Neural cell (in vitro differentiated cells): ENCODE measurements at regions not wholly inside any gene's neighbourhood (a gene's known extent, or its start where the extent isn't known, plus 50 kb on each side); places are given as distances from the start of the nearest gene placed in this dataset.

Experiments
- H2AFZ ChIP-seq: fragments of 200-600, 300-800 bp; sonication (generic), shearing (Covaris generic); 2 replicates; pipeline ENCODE4 v1.6.0; 2014; ENCODE audit warnings: low read depth, mild to moderate bottlenecking, antibody characterized with exemption, low read length, moderate library complexity
- H3F3A ChIP-seq: fragments of 200-600 bp; shearing (Covaris generic); 2 replicates; pipeline ENCODE4 v1.6.1; 2016; ENCODE audit warnings: mild to moderate bottlenecking, moderate library complexity, mixed read lengths, antibody characterized with exemption, low read length; ENCODE audit not compliant: insufficient read depth, poor library complexity, severe bottlenecking
- H3K27ac ChIP-seq: fragments of 200-600, 300-800 bp; sonication (generic), shearing (Covaris generic); 2 replicates; pipeline ENCODE4 v1.5.1; 2014; ENCODE audit warnings: mild to moderate bottlenecking, low read length, moderate library complexity
- H3K27me3 ChIP-seq: fragments of 300-800, 200-600 bp; sonication (generic), shearing (Covaris generic); 2 replicates; pipeline ENCODE4 v1.6.0; 2014; ENCODE audit warnings: mild to moderate bottlenecking, low read depth, low read length, moderate library complexity; ENCODE audit not compliant: insufficient read depth
- H3K36me3 ChIP-seq: fragments of 300-800, 200-600 bp; sonication (generic), shearing (Covaris generic); 2 replicates; pipeline ENCODE4 v1.5.1; 2014; ENCODE audit warnings: mild to moderate bottlenecking, antibody characterized with exemption, low read length, moderate library complexity; ENCODE audit not compliant: insufficient read depth
- H3K4me2 ChIP-seq: fragments of 300-800, 200-600 bp; sonication (generic), shearing (Covaris generic); 2 replicates; pipeline ENCODE4 v1.6.0; 2014; ENCODE audit warnings: mild to moderate bottlenecking, low read length
- H3K4me3 ChIP-seq: fragments of 300-800, 200-600 bp; sonication (generic), shearing (Covaris generic); 2 replicates; pipeline ENCODE4 v1.5.1; 2014; ENCODE audit warnings: mild to moderate bottlenecking, low read length, moderate library complexity
- H3K79me2 ChIP-seq: fragments of 200-600 bp; shearing (Covaris generic); replicated peaks from 2 replicates; pipeline ENCODE4 v1.6.0; 2014; ENCODE audit warnings: mild to moderate bottlenecking, low read length, moderate library complexity; ENCODE audit not compliant: insufficient read depth
- H3K9ac ChIP-seq: fragments of 300-800, 200-600 bp; sonication (generic), shearing (Covaris generic); 2 replicates; pipeline ENCODE4 v1.6.1; 2016; ENCODE audit warnings: mild to moderate bottlenecking, low read length, mixed read lengths
- H3K9me2 ChIP-seq: fragments of 200-600 bp; shearing (Covaris generic); 2 replicates; pipeline ENCODE4 v1.6.1; 2016; ENCODE audit warnings: mild to moderate bottlenecking, low read length, mixed read lengths; ENCODE audit not compliant: insufficient read depth
- H3K9me3 ChIP-seq: fragments of 200-600, 300-800 bp; sonication (generic), shearing (Covaris generic); 2 replicates; pipeline ENCODE4 v1.6.1; 2016; ENCODE audit warnings: mild to moderate bottlenecking, mixed run types, low read length, moderate library complexity, mixed read lengths
- H4K20me1 ChIP-seq: fragments of 200-600 bp; shearing (Covaris generic); 2 replicates; pipeline ENCODE4 v1.6.1; 2016; ENCODE audit warnings: mild to moderate bottlenecking, mixed run types; ENCODE audit not compliant: insufficient read depth
- CTCF ChIP-seq: fragments of 450-650 bp; IDR thresholded peaks from 2 replicates; pipeline ENCODE4 v1.5.1; 2014; ENCODE audit warnings: antibody characterized with exemption, mild to moderate bottlenecking, moderate library complexity; ENCODE audit not compliant: poor library complexity, severe bottlenecking
- EP300 ChIP-seq: fragments of 450-650 bp; conservative IDR thresholded peaks from 2 replicates; pipeline ENCODE4 v1.6.1; 2014; ENCODE audit warnings: antibody characterized with exemption, mild to moderate bottlenecking, moderate library complexity; ENCODE audit not compliant: poor library complexity, severe bottlenecking
- EZH2 ChIP-seq: fragments of 200-600, 300-800 bp; shearing (Covaris generic), sonication (generic); IDR thresholded peaks from 2 replicates; pipeline ENCODE4 v1.6.1; 2014; ENCODE audit warnings: antibody characterized with exemption, low read length, borderline replicate concordance, mild to moderate bottlenecking; ENCODE audit not compliant: insufficient read depth, poor library complexity, severe bottlenecking
- MXI1 ChIP-seq: fragments of 450-650 bp; conservative IDR thresholded peaks from 2 replicates; pipeline ENCODE4 v1.6.1; 2014; ENCODE audit warnings: antibody characterized with exemption, mild to moderate bottlenecking; ENCODE audit not compliant: poor library complexity, severe bottlenecking
- POLR2AphosphoS5 ChIP-seq: IDR thresholded peaks from 2 replicates; pipeline ENCODE4 v1.6.1; 2012
- RAD21 ChIP-seq: fragments of 450-650 bp; conservative IDR thresholded peaks from 2 replicates; pipeline ENCODE4 v1.6.1; 2014; ENCODE audit warnings: antibody characterized with exemption, mild to moderate bottlenecking, moderate library complexity
- SMC3 ChIP-seq: fragments of 450-650 bp; conservative IDR thresholded peaks from 2 replicates; pipeline ENCODE4 v1.6.1; 2014; ENCODE audit warnings: antibody characterized with exemption, mild to moderate bottlenecking, moderate library complexity; ENCODE audit not compliant: poor library complexity
- TAF1 ChIP-seq: IDR thresholded peaks from 2 replicates; pipeline ENCODE4 v1.6.1; 2012; ENCODE audit warnings: low read depth
- TF ChIP-seq, protein P1 (sequence below): IDR thresholded peaks from 2 replicates; pipeline ENCODE4 v1.6.1; 2012; ENCODE audit warnings: borderline replicate concordance

DNA sequence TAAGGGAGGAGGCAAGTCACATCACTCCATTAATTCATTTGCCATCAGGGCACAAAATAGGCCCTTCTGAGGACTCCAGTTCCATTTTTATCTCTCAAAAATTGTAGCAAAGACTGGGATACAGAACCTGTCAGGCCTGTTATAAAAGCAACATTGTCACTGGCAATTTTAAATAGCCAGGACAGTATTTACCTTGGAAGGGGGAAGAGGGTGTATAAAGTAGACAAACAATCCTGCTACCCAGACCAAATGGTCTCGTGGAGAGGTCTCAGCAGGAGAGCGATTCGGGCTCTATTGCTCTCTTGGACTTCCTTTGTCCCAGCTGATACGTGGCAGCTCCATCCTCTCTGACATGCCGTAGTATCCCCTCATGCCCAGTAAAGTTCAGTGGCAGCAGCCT, 740.3 kb upstream of the HS6ST1 start:
- no peak overlapping the region for H3K9ac ChIP-seq
- H3K79me2 ChIP-seq, result no peaks in the 10 kb centered on the region
- no peak overlapping the region for H3K4me2 ChIP-seq
- H3F3A ChIP-seq, result no peaks in the 10 kb centered on the region
- no peaks in the 10 kb centered on the region for H4K20me1 ChIP-seq
- H3K36me3 ChIP-seq, result no peaks in the 10 kb centered on the region
- no peaks in the 10 kb centered on the region for H3K9me3 ChIP-seq
- no peak overlapping the region for H2AFZ ChIP-seq
- no peak overlapping the region for H3K27ac ChIP-seq
- TF ChIP-seq EZH2, result no peak
- no peak for TF ChIP-seq MXI1
- TF ChIP-seq SMC3, result no peak
- TF ChIP-seq EP300, result no peak
- no peak for TF ChIP-seq POLR2AphosphoS5
- TF ChIP-seq RAD21, result no peak
- no peak for TF ChIP-seq CTCF
- TF ChIP-seq, protein P1, sequence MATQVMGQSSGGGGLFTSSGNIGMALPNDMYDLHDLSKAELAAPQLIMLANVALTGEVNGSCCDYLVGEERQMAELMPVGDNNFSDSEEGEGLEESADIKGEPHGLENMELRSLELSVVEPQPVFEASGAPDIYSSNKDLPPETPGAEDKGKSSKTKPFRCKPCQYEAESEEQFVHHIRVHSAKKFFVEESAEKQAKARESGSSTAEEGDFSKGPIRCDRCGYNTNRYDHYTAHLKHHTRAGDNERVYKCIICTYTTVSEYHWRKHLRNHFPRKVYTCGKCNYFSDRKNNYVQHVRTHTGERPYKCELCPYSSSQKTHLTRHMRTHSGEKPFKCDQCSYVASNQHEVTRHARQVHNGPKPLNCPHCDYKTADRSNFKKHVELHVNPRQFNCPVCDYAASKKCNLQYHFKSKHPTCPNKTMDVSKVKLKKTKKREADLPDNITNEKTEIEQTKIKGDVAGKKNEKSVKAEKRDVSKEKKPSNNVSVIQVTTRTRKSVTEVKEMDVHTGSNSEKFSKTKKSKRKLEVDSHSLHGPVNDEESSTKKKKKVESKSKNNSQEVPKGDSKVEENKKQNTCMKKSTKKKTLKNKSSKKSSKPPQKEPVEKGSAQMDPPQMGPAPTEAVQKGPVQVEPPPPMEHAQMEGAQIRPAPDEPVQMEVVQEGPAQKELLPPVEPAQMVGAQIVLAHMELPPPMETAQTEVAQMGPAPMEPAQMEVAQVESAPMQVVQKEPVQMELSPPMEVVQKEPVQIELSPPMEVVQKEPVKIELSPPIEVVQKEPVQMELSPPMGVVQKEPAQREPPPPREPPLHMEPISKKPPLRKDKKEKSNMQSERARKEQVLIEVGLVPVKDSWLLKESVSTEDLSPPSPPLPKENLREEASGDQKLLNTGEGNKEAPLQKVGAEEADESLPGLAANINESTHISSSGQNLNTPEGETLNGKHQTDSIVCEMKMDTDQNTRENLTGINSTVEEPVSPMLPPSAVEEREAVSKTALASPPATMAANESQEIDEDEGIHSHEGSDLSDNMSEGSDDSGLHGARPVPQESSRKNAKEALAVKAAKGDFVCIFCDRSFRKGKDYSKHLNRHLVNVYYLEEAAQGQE, result no peak
- no peak for TF ChIP-seq TAF1
- no peaks in the 10 kb centered on the region for H3K27me3 ChIP-seq
- no peak overlapping the region for H3K4me3 ChIP-seq
- H3K9me2 ChIP-seq, result no peaks in the 10 kb centered on the region

DNA sequence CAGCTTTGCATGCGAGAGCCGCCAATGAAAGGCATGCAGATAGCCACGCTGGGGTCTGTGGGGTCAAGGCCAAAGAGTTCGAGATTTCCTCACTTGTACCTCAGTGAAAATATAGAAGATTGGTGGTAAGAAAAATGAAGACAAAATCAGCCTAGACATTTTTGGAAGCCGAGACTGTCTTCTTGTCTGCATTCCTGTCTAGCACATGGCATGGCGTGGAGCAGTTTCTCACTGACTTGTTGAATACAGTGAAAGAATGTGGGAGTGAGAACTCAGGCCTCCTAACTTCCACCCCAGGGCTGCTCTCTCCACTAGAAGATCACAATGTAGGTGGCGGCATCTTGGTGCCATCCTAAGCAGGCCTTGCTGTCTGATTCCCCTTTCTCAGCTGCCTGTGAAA, 740.8 kb upstream of the HS6ST1 start:
- Histone ChIP-seq H3K9me2 (no peaks in the 10 kb centered on the region), H3K9ac (no peak overlapping the region)

More for the DNA sequence above, 740.8 kb upstream of the HS6ST1 start:
- no peak overlapping the region for H3K4me2 ChIP-seq
- TF ChIP-seq MXI1, result no peak
- TF ChIP-seq SMC3, result no peak
- H3K4me3 ChIP-seq, result no peak overlapping the region
- no peaks in the 10 kb centered on the region for H3K36me3 ChIP-seq
- no peaks in the 10 kb centered on the region for H4K20me1 ChIP-seq
- H2AFZ ChIP-seq, result no peak overlapping the region
- no peaks in the 10 kb centered on the region for H3K9me3 ChIP-seq
- H3F3A ChIP-seq, result no peaks in the 10 kb centered on the region
- no peaks in the 10 kb centered on the region for H3K79me2 ChIP-seq
- no peak overlapping the region for H3K27ac ChIP-seq
- no peaks in the 10 kb centered on the region for H3K27me3 ChIP-seq
